K562 (cell line): ENCODE measurements at regions not wholly inside any gene's neighbourhood (a gene's known extent, or its start where the extent isn't known, plus 50 kb on each side); places are given as distances from the start of the nearest gene placed in this dataset.

Experiments used
- BRCA1 ChIP-seq, 2 experiments: fragments of 450-650 bp in 1 of 2; sonication (generic) in 1 of 2; formaldehyde crosslinking in 1 of 2; IDR thresholded peaks; 2 replicates each; pipeline versions ENCODE4 v1.5.0 to v1.6.1; 2017 to 2020; ENCODE audit warnings: mild to moderate bottlenecking in 1 of 2, missing genetic modification reagents in 1 of 2
- CEBPB ChIP-seq: fragments of 450-650 bp; IDR thresholded peaks from 2 replicates; pipeline ENCODE4 v1.6.1; 2016; ENCODE audit warnings: missing genetic modification characterization, missing compliant biosample characterization
- SMARCA5 ChIP-seq: fragments of 450-650 bp; IDR thresholded peaks from 2 replicates; pipeline ENCODE4 v1.6.1; 2016
- SMARCE1 ChIP-seq: fragments of 450-650 bp; IDR thresholded peaks from 2 replicates; pipeline ENCODE4 v1.7.1; 2016; ENCODE audit warnings: mild to moderate bottlenecking
- TARDBP ChIP-seq: fragments of 450-650 bp; IDR thresholded peaks from 2 replicates; pipeline ENCODE4 v1.6.1; 2016
- ZFPM2 ChIP-seq: fragments of 250-450 bp; sonication (Bioruptor Pico); IDR thresholded peaks from 2 replicates; pipeline ENCODE4 v1.5.1; 2022; ENCODE audit warnings: mild to moderate bottlenecking

DNA sequence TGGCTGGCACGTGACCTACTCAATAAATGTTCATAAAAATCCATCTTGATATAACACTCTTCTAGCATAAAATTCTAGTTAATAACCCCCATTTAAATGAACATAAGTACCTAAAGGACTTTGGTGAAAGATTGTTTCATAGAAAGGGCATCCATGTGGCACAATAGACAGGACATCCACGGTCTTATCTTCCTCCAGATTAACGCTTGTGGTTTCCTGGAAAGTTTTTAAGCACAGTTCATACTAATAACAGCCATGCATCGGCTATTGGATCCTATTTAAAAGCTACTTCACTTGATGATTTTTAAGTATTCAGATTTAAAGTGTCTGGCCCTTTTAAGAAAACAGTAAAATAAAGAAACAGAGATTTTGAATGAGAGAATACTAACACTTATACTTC is 288.3 kb downstream of the AHR start:
- TF ChIP-seq CEBPB (no peak), TARDBP (no peak), SMARCE1 (no peak), BRCA1 (IDR thresholded peaks at IDR 0.05) (no peak), BRCA1 (CRISPR knock-in tag; IDR thresholded peaks at IDR 0.05) (no peak), SMARCA5 (no peak), ZFPM2 (no peak)
